DMS153 treated with DMSO at 0.1 percent for 48 hours (cell line): ENCODE measurements at regions not wholly inside any gene's neighbourhood (a gene's known extent, or its start where the extent isn't known, plus 50 kb on each side); places are given as distances from the start of the nearest gene placed in this dataset.
A peak's percentile ranks its signal among the peaks of the same experiment; 100 is the strongest.
"Not testable (repeated sequence)": the region's sequence is repeated elsewhere in the genome, so short reads cannot be mapped to it uniquely, and the experiment has no call there.

Experiments used
- DNase-seq: peaks from one replicate; lab custom pipeline; 2025; ENCODE audit not compliant: unreplicated experiment; lab: John Stamatoyannopoulos, UW

DNA sequence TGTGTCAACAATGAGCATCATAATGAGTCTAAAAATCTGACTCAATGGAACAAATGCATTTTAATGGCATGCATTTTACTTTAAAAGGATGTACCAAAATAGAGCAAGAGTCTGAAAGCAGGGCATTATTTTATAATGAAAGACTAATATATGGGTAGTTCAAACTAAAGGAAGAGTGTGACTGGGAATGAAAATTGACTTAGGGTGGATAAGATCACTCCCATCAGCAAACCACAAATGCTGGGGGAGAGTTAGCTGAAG, 114.7 kb downstream of the SOX4 start:
- no peak for DNase-seq

DNA sequence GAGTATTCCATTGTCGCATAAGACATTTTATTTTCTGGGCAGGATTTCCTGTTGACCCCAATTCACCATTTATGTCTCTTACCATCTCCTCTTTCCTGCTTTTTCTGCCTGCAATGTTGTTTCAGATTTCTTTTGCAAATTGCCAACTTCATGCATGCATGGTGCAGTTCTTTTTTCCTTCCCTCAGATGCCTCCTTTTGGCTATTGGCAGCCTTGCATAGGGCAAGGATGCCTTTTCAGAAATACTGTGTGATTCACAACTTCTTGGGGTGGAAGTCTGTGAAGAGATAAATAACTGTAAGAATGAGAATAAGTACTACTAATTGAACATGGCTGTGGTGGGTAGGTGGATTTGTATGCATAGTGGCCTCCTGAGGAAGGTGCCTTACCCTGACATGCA, 116.7 kb downstream of the SOX4 start:
- no peak for DNase-seq

DNA sequence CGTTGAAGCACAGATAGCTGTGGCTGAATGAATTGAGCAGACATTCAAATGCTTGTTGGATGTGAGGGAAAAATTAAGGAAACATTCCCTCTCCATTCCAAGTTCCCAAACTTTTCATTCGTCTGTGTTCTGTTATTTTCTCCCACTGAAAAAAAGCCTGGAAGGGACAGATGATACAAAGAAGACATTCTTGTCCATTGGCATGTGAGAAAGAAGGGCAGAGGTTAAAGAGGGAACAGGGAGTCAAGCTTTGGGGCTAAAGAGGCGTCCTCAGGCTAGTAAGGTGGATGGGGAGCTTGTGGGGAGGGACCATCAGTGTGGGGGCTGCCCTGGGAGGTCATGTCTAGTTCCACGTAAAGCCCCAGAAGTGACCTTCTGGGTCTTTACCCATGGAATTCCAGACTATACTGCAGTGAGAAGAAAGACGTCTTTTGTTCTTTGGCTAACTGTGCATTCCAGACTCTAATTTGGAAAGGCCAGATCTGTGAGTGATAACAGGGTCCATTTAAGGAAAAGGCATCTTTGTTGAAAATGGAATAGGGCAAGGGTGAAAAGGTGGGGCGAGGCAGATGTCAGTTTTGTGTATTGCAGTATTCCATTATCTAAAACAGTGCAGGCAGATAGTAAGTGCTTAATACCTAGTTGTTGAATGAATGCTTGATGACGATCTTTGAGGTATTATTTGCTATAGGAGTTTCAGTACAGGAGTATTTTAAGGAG, 117.5 kb downstream of the SOX4 start:
- DNase-seq, result no peak

DNA sequence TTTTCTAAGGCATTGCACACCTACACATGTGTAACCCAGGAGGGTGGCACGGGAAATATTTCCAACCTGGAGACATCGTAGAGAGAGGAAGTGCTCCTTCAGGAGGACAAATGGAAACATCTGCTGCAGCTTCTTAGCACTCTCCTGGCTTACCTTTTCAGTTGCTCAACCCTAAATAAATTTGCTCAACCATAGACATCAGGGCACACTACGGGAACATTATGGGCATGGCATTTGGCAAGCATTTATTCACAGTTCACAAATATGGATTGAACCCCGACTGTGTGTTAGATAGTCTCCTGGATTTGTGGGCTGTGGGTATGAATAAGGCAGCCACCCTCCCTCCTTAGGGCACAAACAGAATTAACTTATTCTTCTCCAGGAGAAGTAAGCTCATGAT, 118.7 kb downstream of the SOX4 start:
- no peak for DNase-seq

DNA sequence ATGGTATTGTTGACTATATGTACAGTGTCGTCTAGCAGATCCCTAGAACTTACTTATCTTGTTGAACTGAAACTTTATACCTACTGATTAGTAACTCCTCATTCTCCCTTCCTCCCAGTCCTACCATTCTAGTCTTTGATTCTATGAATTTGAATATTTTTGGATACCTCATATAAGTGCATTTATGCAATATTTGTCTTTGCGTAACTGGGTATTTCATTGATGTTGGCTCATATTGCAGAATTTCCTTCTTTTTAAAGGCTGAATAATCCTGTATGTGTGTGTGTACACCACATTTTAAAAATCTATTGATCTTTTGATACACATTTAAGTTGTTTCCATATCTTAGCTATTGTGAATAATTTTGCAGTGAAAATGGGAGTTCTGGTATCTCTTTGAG, 119.9 kb downstream of the SOX4 start:
- no peak for DNase-seq

DNA sequence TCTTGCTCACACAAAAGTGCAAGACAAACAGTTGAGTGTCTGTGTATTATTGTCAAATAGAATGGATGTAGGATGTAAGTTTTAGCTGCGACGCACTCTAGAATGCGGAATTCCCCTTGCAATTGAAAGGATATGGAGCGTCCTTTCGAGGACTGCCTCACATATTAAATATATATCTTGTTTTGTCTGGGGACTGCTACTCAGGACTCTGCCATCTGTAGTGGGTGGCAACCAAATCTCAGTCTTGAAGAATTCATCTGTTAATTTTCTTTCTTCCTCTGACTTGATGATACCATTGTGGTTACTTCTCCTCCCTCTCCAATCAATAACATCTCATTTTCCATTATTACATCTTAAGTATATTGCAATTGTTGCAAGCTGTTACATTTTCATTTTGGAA, 121.6 kb downstream of the SOX4 start:
- no peak for DNase-seq

DNA sequence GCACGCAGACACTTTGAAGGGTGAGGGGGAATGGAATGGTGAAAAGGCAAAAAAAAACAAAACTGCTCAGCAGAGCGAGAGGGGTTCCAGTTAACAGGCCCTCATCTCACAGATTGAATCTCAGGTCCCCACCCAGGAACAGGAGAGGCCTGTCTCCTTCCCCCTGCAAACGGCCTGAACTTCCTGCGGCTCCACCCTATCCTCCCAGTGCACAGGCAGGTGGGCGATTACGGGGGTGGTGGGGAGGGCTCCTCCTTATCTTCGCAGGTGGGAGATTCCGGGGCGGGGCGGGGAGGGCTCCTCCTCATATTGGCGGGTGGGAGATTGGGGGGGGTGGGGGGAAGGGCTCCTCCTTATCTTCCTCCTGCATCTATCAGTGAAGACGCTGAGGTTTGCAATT, 129.0 kb downstream of the SOX4 start:
- DNase-seq, result no peak

DNA sequence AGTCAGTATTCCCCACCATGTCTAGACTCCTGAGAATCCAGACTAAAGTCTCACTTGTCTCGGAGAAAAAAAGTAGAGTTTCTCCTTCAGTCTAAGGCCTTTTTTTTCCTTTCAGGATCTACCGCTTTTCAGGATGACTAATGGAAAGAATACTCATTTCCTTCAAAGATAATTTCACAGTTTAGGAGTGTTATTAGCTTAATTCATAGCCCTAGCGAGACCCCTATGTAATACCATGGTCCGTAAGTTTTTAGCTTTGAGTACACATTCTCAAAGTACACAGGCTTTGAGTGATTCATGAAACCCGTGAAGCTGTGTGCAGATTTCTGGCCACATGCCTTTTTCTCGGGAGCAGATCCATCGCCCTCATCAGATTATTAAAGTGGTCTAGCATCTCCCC, 133.1 kb downstream of the SOX4 start:
- DNase-seq, result no peak

DNA sequence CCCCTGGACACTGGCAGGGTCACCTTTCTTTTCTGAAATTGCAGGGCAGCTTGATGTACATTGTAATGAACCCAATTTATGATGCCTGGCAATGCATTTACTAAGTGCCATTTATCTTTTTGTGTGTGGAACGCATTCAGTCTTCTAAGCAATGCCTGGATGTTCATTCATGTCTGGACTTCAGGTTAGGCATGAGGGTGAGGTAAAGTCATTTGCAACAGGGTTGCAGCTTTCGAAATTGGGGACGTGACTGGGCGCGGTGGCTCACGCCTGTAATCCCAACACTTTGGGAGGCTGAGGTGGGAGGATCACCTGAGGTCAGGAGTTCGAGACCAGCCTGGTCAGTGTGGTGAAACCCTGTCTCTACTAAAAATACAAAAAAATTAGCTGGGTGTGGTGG, 134.6 kb downstream of the SOX4 start:
- no peak for DNase-seq

DNA sequence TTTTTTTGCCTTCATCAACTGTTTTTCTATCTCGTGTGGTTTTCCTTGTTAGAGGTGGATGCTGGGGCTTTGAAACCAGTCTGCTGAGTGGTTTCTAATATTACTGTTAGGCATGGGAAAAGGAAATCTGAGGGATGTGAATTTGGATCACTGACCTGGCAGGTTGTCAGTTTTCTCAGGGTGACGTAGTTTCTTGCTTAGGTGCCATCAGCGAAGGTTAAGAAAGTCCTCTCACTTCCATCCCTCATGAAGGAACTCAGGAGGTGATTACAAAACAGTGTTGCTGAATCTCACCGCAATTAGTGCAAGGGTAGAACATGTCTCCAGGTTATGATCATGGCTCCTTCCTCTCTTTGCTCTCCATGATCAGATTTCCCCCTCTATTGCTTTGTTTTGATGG, 135.9 kb downstream of the SOX4 start:
- no peak for DNase-seq

DNA sequence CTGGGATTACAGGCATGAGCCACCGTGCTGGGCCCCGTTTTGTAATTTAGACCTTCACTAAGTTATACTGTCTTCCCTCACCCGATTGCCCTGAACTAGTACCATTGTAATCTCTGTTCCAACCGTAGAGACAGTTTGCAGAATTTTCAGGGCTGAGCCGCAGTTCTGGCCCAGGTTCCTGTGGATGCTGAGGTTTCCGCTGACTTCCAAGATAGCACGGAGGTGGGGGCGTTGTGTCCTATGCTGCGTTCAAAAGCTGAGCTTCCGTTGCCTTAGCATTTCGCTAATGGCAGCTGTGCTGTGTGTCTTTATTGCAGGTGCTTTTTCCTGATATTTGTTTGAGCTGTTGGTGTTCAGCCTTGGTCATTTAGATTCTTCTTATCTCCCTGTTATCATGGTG, 137.0 kb downstream of the SOX4 start:
- no peak for DNase-seq

DNA sequence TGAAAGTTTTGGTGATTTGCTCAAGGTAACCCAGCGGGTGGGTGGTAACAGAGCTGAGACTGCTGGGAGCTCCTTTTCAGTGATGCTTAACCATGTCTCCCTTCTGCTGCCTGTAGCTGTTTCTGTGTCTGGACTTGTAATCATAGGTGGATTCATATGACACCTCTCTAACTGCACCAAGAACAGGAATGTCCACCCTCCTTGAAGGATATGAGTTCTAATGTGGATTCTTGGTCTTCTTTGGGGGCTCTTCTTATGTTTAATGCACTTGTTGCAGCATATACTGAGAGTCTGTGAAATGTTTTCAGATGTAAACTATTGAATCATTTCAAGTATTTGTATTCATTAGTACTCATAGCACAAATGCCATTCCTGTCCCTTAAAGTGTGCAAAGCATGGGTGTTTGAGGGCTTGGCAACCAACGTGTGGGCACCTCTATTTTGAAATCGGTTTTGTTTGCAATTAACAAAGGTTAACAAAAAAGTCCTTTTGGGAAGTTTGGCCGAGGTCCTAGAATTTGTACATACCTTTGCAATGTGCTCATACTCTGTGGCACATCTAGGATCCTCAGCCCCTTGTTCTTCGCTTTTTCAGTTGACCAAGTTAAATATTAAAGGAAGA, 138.0 kb downstream of the SOX4 start:
- no peak for DNase-seq

DNA sequence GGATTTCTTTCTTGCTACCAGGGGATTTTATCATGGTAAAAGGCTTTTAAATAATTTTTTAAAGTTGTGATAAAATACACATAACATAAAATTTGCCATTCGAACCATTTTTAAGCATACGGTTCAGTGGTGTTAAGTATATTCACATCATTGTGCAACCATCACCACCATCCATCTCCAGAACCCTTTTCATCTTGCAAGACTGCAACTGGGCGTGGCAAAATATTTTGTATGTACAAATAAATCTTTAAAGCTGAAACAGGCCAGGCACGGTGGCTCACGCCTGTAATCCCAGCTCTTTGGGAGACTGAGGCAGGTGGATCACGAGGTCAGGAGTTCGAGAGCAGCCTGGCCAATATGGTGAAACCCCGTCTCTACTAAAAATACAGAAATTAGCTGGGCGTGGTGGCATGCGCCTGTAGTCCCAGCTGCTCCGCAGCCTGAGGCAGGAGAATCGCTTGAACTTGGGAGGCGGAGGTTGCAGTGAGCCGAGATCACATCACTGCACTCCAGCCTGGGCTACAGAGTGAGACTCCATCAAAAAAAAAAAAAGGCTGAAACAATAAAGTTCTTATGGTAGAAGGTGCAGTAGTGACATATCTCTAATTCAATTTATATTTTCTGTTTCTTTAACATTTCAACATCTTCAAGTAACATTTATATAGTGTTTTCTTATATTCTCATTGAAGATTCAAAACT, 138.6 kb downstream of the SOX4 start:
- not testable (repeated sequence) for DNase-seq

DNA sequence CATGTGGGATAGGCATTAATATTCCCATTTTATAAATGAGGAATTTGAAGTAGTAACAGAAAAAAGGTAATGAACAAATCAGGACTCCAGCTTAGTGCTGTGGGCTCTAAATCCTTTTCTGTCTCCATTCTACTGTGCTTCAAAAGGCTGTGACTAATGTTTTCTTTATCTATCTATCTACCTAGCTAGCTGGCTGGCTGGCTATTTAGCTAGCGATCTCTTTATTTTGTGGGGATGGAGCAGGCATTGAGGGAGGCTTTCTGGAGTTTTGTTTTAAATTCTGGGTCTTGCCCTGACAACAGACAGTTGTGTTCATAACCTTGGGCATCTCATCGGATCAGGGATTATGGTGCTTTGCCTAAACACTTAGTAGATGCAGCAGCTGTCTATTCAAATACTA, 139.2 kb downstream of the SOX4 start:
- no peak for DNase-seq

DNA sequence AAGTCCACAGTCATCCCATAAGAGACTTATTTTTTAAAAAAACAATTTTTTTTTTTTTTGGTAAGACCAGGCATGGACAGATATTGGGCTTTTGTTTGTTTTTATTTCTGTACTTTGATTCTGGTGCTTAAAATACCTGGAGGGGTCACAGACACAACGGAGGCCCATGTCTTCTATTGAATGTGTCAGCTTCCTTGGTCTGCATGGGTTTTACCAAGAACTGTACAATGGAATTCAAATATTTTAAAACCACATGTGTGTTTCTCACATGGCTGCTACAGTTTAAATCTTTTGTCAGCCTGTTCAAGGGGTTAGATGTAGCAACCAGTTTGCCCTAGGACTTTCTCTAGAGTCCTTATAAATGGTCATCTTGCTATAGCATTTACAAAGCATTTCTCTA, 139.8 kb downstream of the SOX4 start:
- DNase-seq, result no peak

DNA sequence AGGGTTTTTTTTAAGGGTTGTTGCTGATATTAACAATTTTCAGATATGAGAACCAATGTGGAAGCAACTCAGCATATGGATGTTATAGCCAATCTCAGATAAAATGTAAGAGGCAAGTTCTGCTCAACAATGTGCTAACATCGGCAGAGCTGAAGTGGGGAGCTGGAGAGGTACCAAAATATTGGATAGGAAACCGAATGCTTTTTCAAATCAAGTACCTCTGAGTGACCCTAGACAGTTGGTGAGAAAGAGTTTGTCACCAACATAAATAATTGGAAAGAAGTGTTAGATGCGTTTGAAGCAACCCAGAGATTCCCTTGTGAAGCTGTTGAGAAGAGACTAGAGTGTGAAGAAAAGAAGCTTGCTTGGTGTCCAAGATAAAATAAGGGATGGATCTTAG, 140.7 kb downstream of the SOX4 start:
- DNase-seq, result no peak

DNA sequence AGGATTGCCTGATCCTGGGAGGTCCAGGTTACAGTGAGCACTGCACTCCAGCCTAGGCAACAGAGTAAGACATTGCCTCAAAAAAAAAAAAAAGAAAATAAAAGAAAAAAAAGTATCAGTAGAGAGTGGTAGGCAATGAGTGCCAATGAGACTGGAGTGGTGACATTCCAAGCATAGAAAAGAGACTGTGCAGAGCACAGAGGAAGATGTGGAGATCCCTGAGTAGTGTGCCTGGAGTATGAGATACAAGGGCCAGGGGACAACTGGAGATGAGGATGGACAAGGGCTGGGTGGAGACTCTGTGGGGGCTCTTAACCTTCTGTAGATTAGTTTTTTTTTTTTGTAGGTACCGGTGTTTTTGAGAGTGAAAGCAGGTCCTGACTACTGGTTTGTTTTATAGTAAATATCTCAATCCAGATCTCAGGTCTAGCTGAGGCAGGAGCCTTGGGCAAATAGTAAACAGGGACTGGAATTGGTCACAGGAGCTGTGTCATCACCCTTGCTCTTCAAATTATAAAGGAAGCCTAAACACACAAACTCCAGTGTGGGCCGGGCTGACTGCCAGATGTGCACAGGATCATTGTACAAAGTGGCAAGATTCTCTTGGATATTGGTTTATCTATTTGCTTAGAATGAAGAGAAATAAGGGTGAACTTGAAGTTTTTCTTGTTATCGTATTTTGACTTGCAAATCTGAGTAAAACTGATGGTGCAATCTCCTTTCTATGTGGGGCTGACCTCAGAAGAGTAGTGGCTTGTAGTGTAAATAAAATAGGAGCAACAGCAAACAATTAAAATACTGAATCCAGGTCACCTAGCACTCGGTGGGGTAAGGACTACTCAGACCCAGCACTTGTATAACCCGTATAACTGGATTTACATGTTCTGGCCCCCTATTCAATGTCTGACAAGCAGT, 144.9 kb downstream of the SOX4 start:
- DNase-seq, result peak; percentile 84

DNA sequence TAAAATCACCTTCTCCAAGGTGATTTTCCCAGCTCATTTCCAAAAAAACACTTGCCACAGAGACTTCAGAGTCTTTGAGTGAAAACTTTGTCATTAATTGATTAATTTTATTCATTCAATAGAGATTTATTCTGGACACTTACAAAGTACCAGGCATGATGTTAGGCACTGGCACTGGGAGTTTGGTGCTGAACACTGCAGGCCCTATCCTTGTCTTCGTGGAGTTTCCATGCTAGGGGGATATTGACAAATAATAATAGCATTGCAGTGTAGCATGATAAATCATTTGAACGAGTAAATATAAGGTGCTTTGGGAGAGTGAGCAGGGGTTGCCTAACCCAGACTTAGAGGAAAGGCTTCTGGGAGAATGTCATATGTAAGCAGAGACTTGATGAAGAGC, 145.7 kb downstream of the SOX4 start:
- no peak for DNase-seq

DNA sequence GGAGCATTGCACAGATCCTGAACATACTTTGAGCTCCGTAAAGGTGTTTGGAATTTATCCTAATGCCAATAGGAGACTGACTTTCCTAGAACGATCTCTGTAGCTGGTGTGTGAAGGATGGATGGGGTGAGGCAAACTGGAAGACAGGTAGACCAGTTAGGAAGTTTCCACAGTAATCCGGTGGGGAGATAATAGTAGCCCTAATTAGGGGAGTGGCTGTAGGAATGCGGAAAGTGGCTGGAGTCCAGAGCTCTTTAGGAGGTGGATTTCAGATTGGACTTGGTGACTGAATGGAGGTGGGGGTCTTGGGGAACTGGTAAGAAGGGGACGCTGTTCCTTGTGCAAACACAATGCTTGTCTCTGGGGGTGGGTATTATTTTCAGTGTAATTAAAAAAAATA, 146.3 kb downstream of the SOX4 start:
- DNase-seq, result no peak

DNA sequence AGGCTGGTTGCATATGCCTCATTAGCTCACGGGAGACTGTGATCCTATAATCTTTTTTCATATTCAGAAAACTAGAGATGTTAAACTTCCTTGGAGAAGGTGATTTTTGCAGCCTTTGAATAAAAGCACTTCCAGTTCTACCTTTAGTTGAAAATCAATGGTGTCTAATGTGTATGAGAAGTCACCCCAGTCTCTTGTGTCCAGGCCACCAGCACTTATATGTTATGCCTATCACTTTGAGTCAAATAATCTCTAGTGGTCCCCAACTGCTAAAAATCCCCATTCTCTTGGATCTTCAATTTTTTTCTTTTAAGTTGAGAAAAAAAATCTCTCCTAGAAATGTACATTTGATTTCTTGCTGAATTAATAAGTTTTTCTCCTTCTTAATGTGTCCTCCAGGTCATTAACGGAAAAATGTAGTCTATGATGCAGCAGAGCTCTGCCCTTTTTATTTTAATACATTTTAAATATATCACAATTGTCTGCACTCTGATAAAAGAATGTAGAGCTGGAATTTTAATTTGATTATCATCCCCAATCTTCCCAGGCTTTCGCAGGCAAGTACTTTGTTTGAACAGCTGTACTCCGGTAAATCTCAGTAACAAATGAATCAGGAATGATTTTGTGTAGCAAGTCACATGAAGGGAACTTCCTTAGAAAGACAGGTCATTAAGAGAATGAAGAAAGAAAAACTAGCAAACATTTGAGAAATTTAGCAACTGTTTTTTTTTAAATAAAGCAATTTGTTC, 147.0 kb downstream of the SOX4 start:
- peak; percentile 28 for DNase-seq
